Tibial nerve (tissue), 4 donors: ENCODE measurements at regions not wholly inside any gene's neighbourhood (a gene's known extent, or its start where the extent isn't known, plus 50 kb on each side); places are given as distances from the start of the nearest gene placed in this dataset.

ENCODE experiments used
- CTCF ChIP-seq, 5 experiments: fragments of 200-600 bp in 3 of 5; fragments of 450-650 bp in 2 of 5; sonication (generic) in 3 of 5; IDR thresholded peaks; one replicate each; pipeline ENCODE4 v1.5.1; 2016 to 2019; ENCODE audit warnings: antibody characterized with exemption in 5 of 5, mild to moderate bottlenecking in 3 of 5, moderate library complexity in 2 of 5
- EP300 ChIP-seq, 2 donors: sonication (generic); formaldehyde crosslinking; IDR thresholded peaks; one replicate each; pipeline ENCODE4 v1.6.1; 2017; ENCODE audit warnings: antibody characterized with exemption in 2 of 2, mild to moderate bottlenecking in 1 of 2
- POLR2A ChIP-seq, 2 donors: fragments of 450-650 bp; IDR thresholded peaks; one replicate each; pipeline ENCODE4 v1.6.1; 2017; ENCODE audit warnings: antibody characterized with exemption in 2 of 2, mild to moderate bottlenecking in 2 of 2, moderate library complexity in 2 of 2

GRCh38 chr1:5151511-5151910, 497.1 kb downstream of the AJAP1 start:
- TF ChIP-seq CTCF (IDR thresholded peaks at IDR 0.05) (no peak), POLR2A (IDR thresholded peaks at IDR 0.05) (no peak), EP300 (IDR thresholded peaks at IDR 0.05) (no peak)
